Kidney (tissue), 13 donors: ENCODE measurements at regions not wholly inside any gene's neighbourhood (a gene's known extent, or its start where the extent isn't known, plus 50 kb on each side); places are given as distances from the start of the nearest gene placed in this dataset.

Experiments used
- DNase-seq, 5 donors: peaks; one replicate each; pipeline ENCODE4 v3.0.0-alpha.2; 2013 to 2020
- FAIRE-seq: peaks from 2 replicates; lab custom pipeline; 2012; peaks lifted over from hg19 to GRCh38; lab: Jason Lieb, UNC
- H3K27ac ChIP-seq, 2 donors: one replicate each; pipeline ENCODE4 v1.7.0; 2013; ENCODE audit warnings: low read depth in 2 of 2, low read length in 2 of 2, inconsistent platforms in 1 of 2
- H3K27me3 ChIP-seq: one replicate; pipeline ENCODE4 v1.7.1; 2013; ENCODE audit warnings: low read length, inconsistent platforms; ENCODE audit not compliant: control insufficient read depth, insufficient read depth
- H3K36me3 ChIP-seq, 3 donors: one replicate each; pipeline versions ENCODE4 v1.7.0 to v1.7.1; 2013; ENCODE audit warnings: low read length in 3 of 3, control low read depth in 1 of 3, inconsistent platforms in 1 of 3; ENCODE audit not compliant: insufficient read depth in 3 of 3, control insufficient read depth in 2 of 3
- H3K4me1 ChIP-seq, 3 donors: one replicate each; pipeline versions ENCODE4 v1.7.0 to v1.7.1; 2013; ENCODE audit warnings: low read length in 3 of 3, inconsistent platforms in 1 of 3, low read depth in 1 of 3; ENCODE audit not compliant: control insufficient read depth in 2 of 3, insufficient read depth in 2 of 3
- H3K4me3 ChIP-seq, 3 donors: one replicate each; pipeline versions ENCODE4 v1.7.0 to v1.8.1; 2013; ENCODE audit warnings: low read length in 3 of 3, control low read depth in 1 of 3, inconsistent platforms in 1 of 3
- H3K9ac ChIP-seq, 3 donors: one replicate each; pipeline versions ENCODE4 v1.7.0 to v1.7.1; 2013; ENCODE audit warnings: low read length in 3 of 3, control low read depth in 1 of 3, inconsistent platforms in 1 of 3
- H3K9me3 ChIP-seq, 3 donors: one replicate each; pipeline versions ENCODE4 v1.7.0 to v1.7.1; 2013; ENCODE audit warnings: low read length in 3 of 3, control low read depth in 1 of 3, inconsistent platforms in 1 of 3; ENCODE audit not compliant: control insufficient read depth in 2 of 3, insufficient read depth in 1 of 3
- intact Hi-C: fragments of 100-400 bp; cut with DNase I; formaldehyde crosslinking; loops from one replicate; pipeline ENCODE4 v1.11.1; 2022
- TF ChIP-seq, protein P1 (sequence below): IDR thresholded peaks from 3 replicates; pipeline ENCODE4 v1.5.1; 2012; ENCODE audit warnings: mild to moderate bottlenecking, moderate library complexity, borderline replicate concordance; ENCODE audit not compliant: insufficient read depth; ENCODE audit errors: extremely low read depth
- donor health status: control.
- donor health status: control.
- donor health status: control.
- donor health status: control.
- donor health status: control.
- donor health status: DM: yes; HTN: yes; CAD: no.
- donor health status: Normal renal cell carcinoma (clear cell type).

DNA sequence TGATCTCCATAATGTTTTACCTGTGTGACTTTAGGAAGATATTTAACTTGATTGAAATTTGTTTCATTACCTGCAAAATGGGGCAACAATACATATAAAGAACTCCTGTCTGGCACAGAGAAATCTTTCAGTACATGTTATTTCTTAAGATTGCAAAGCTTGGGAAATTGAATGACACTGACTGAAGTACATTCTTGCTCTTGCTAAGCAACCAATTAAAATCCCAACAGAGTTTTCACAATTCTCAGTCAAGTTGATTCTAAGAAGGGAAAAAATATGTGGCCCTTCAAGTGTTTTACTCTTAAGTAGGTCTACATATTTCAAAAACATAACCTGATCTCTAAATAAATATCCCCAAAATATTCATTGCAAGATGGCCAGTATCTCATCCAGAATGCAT, 2187.0 kb upstream of the ACO1 start:
- Histone ChIP-seq H3K4me3 (no peak overlapping the region), H3K36me3 (no peaks in the 10 kb centered on the region), H3K27ac (no peak overlapping the region), H3K9ac (no peak overlapping the region), H3K27me3 (no peaks in the 10 kb centered on the region), H3K4me1 (no peaks in the 10 kb centered on the region), H3K9me3 (peaks cover 0 to 11% (median 2%) of the 10 kb centered on the region in 3 donors)
- intact Hi-C loops: no loop called here
- DNase-seq (no peak), FAIRE-seq (no peak)
- TF ChIP-seq, protein P1, sequence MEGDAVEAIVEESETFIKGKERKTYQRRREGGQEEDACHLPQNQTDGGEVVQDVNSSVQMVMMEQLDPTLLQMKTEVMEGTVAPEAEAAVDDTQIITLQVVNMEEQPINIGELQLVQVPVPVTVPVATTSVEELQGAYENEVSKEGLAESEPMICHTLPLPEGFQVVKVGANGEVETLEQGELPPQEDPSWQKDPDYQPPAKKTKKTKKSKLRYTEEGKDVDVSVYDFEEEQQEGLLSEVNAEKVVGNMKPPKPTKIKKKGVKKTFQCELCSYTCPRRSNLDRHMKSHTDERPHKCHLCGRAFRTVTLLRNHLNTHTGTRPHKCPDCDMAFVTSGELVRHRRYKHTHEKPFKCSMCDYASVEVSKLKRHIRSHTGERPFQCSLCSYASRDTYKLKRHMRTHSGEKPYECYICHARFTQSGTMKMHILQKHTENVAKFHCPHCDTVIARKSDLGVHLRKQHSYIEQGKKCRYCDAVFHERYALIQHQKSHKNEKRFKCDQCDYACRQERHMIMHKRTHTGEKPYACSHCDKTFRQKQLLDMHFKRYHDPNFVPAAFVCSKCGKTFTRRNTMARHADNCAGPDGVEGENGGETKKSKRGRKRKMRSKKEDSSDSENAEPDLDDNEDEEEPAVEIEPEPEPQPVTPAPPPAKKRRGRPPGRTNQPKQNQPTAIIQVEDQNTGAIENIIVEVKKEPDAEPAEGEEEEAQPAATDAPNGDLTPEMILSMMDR: no peak

DNA sequence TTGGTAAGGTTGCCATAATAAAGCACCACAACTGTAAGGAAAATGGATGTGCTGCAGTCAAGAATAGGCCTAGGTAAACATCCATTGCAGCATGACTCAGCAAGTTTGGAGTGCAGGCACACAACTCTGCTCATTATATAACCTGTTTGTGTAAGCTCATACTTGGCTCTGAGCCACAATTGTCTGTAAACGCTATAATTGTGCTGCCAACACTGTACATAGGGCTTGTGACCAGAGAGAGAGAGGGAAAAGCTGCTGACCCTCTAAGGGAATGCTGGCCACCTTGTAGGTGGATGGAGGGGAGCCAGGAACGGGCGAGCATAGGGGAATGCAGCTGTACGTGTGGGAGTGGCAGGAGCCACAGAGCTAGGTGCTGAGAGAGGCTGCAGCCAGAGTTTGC, 2186.5 kb upstream of the ACO1 start:
- TF ChIP-seq, protein P1: no peak
- H3K27ac ChIP-seq: no peak overlapping the region
- intact Hi-C loops: no loop called here

DNA sequence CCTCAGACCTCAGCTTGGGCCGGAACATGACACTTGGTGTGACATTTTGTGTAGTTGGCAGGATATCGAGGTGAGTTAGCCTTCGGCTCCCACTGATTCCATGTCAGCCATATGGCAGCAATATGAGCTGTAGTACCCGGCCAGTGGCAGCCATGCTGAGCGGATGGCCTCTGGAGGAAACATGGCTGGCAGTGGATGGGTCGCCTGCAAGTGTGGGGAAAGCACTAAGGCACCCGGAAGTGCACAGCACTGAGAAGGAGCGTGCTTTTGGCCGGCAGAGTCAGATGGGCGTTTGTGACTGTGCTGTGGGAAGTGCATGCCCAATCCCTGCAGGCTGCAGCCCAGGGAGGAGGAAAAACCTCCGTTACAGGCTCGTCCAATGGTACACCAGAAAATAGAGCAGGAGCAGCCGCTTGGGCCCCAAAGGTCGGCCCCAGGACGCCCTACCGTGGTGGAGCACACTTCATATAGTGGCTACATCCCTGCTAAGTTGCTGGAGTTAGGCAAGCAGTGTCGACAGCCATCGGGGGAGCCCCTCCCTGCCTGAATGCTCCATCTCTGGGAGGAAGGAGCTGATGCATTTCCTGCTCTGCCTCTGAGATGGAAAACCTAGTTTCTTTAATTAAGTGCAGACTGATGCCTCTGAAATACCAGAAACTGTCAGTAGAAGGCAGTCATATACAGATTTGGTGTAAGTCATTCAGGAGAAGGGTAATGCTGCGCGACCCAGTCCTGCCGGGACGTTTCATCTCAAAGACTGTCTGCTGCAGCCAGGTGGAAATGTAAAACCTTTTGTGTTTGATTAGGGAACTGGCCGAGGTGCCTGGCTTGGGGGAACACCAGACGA, 2185.8 kb upstream of the ACO1 start:
- peaks cover 0 to 11% (median 2%) of the 10 kb centered on the region in 3 donors for H3K9me3 ChIP-seq
- intact Hi-C loops: no loop called here
- H3K4me1 ChIP-seq: no peaks in the 10 kb centered on the region
- DNase-seq: peak in 1 of 5 donors; percentile 2
- FAIRE-seq: no peak
- H3K9ac ChIP-seq: no peak overlapping the region
- TF ChIP-seq, protein P1: no peak
- H3K4me3 ChIP-seq: no peak overlapping the region
- no peaks in the 10 kb centered on the region for H3K36me3 ChIP-seq
- no peaks in the 10 kb centered on the region for H3K27me3 ChIP-seq
- H3K27ac ChIP-seq: no peak overlapping the region

More for the DNA sequence above, 2186.5 kb upstream of the ACO1 start:
- Histone ChIP-seq H3K36me3 (no peaks in the 10 kb centered on the region), H3K4me1 (no peaks in the 10 kb centered on the region), H3K9me3 (peaks cover 0 to 11% (median 2%) of the 10 kb centered on the region in 3 donors), H3K4me3 (no peak overlapping the region), H3K9ac (no peak overlapping the region), H3K27me3 (no peaks in the 10 kb centered on the region)
- FAIRE-seq (no peak), DNase-seq (no peak)
